SK-N-MC (cell line): ENCODE measurements at regions not wholly inside any gene's neighbourhood (a gene's known extent, or its start where the extent isn't known, plus 50 kb on each side); places are given as distances from the start of the nearest gene placed in this dataset.
"Not testable (repeated sequence)": the region's sequence is repeated elsewhere in the genome, so short reads cannot be mapped to it uniquely, and the experiment has no call there.

ENCODE experiments used
- DNase-seq: peaks from one replicate; pipeline ENCODE4 v3.0.0-alpha.2; 2011; ENCODE audit warnings: low read depth, low spot score
- H3K27ac ChIP-seq: fragments of 200-600 bp; sonication (generic); 2 replicates; pipeline ENCODE4 v1.5.1; 2016; ENCODE audit warnings: mixed run types
- H3K36me3 ChIP-seq: fragments of 200-600 bp; sonication (generic); 2 replicates; pipeline ENCODE4 v1.6.1; 2017; ENCODE audit warnings: antibody characterized with exemption, low read length, mixed read lengths; ENCODE audit not compliant: insufficient read depth
- H3K4me3 ChIP-seq: fragments of 200-600 bp; sonication (generic); 2 replicates; pipeline ENCODE4 v1.5.1; 2016
- H3K9ac ChIP-seq: fragments of 200-600 bp; sonication (generic); 2 replicates; pipeline ENCODE4 v1.8.0; 2017; ENCODE audit warnings: mixed run types, mixed read lengths; ENCODE audit not compliant: insufficient read length
- H3K9me3 ChIP-seq: fragments of 200-600 bp; sonication (generic); 2 replicates; pipeline ENCODE4 v1.6.1; 2017; ENCODE audit warnings: low read depth, mild to moderate bottlenecking, antibody characterized with exemption, low read length, moderate library complexity, mixed read lengths
- EZH2 ChIP-seq: fragments of 200-600 bp; sonication (generic); IDR thresholded peaks from one replicate; pipeline ENCODE4 v1.6.1; 2017; ENCODE audit warnings: antibody characterized with exemption
- FOXP2 ChIP-seq: optimal IDR thresholded peaks from 2 replicates; pipeline ENCODE3; 2011; ENCODE audit warnings: mild to moderate bottlenecking, moderate library complexity; ENCODE audit not compliant: insufficient read depth; ENCODE audit errors: extremely low read length, control extremely low read depth
- POLR2AphosphoS5 ChIP-seq: IDR thresholded peaks from 2 replicates; pipeline ENCODE4 v1.6.1; 2012; ENCODE audit warnings: mild to moderate bottlenecking, low read depth, low read length, borderline replicate concordance

DNA sequence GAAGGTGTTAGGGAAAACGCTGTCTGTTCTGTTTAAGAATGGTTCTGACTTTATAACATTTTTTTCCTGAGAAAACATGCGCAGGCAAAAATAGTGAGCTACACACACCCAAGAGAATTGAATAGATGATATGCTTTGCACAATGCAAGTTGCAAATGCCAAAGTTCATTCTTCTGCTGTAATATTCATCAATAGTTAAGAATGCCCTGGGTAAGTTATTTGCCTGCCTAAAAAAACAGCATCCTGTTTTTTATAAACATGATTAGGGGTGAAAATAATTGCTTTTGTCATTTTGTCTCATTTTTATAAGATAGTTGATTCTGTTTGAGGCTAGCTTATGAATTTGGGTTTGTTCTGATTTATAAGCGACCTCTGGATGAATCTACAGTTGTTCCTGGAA, 99.4 kb downstream of the DTWD1 start:
- TF ChIP-seq FOXP2, result no peak
- TF ChIP-seq EZH2, result no peak
- no peak for TF ChIP-seq POLR2AphosphoS5
- no peak overlapping the region for H3K27ac ChIP-seq
- H3K9ac ChIP-seq, result no peak overlapping the region
- no peaks in the 10 kb centered on the region for H3K36me3 ChIP-seq
- H3K4me3 ChIP-seq, result no peak overlapping the region
- no peaks in the 10 kb centered on the region for H3K9me3 ChIP-seq
- DNase-seq, result no peak

DNA sequence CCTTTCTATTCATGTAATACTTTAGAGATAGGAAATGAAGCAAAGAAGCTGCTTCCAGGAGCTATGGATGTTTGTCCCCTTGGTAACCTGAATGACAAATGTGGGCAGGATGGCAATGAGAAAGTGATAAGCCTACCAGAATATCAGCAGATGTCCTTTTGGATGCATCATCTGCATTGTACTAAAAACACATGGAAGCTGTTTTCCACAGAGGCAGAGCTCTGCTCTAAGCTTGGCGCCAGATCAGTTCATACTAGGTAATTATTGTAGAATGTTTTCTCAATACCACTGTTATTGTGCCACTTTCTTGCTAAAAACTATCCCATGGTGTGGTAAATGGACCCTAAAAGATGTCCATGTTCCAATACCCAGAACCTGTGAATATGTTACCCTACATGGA, 100.2 kb downstream of the DTWD1 start:
- Histone ChIP-seq H3K27ac (no peak overlapping the region), H3K4me3 (no peak overlapping the region), H3K9ac (no peak overlapping the region), H3K36me3 (no peaks in the 10 kb centered on the region), H3K9me3 (no peaks in the 10 kb centered on the region)
- no peak for DNase-seq
- TF ChIP-seq POLR2AphosphoS5 (no peak), FOXP2 (no peak)

DNA sequence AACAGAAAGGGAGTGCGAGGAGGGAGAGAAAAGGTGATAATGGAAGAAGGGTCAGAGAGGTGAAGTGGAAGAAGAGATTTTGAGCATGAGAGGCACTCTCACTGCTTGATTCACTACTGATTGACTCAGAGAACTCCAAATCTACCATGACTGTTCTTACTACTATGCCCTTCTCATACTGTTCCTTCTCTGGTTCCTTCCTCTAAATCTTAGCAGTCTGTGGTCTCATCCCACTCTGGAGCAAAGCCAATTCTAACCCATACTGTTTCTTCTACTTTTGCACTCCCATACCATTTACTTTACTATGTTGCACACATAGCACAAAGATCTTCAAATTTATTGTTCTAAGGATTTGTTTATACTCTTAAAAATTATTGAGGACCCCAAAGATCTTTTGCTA, 100.8 kb downstream of the DTWD1 start:
- no peaks in the 10 kb centered on the region for H3K36me3 ChIP-seq
- TF ChIP-seq EZH2, result no peak
- TF ChIP-seq FOXP2, result no peak
- no peak for TF ChIP-seq POLR2AphosphoS5

DNA sequence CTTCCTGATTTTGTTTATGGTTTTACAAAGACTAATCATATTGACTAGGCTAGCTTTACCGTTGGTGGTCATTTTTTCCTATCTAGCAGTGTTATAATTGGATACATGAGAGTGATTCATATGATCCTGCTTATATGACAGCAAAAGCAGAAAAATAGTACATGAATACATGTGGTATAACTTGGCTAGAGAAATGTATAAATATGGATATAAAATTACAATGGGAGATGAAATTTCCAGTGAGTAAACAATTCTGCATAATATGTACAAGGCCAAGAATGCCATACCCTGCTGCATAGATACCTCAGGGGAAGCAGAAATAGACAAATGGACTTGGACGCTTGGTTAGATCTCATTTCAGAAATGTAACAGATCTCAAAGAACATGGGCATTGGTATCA, 103.1 kb downstream of the DTWD1 start:
- no peak overlapping the region for H3K9ac ChIP-seq
- TF ChIP-seq EZH2 (no peak), POLR2AphosphoS5 (no peak), FOXP2 (no peak)
- H3K9me3 ChIP-seq, result no peaks in the 10 kb centered on the region
- no peak overlapping the region for H3K27ac ChIP-seq
- no peak for DNase-seq
- H3K36me3 ChIP-seq, result no peaks in the 10 kb centered on the region
- H3K4me3 ChIP-seq, result no peak overlapping the region

More for the DNA sequence above, 100.8 kb downstream of the DTWD1 start:
- DNase-seq, result no peak
- Histone ChIP-seq H3K4me3 (no peak overlapping the region), H3K9ac (no peak overlapping the region), H3K27ac (no peak overlapping the region), H3K9me3 (no peaks in the 10 kb centered on the region)

DNA sequence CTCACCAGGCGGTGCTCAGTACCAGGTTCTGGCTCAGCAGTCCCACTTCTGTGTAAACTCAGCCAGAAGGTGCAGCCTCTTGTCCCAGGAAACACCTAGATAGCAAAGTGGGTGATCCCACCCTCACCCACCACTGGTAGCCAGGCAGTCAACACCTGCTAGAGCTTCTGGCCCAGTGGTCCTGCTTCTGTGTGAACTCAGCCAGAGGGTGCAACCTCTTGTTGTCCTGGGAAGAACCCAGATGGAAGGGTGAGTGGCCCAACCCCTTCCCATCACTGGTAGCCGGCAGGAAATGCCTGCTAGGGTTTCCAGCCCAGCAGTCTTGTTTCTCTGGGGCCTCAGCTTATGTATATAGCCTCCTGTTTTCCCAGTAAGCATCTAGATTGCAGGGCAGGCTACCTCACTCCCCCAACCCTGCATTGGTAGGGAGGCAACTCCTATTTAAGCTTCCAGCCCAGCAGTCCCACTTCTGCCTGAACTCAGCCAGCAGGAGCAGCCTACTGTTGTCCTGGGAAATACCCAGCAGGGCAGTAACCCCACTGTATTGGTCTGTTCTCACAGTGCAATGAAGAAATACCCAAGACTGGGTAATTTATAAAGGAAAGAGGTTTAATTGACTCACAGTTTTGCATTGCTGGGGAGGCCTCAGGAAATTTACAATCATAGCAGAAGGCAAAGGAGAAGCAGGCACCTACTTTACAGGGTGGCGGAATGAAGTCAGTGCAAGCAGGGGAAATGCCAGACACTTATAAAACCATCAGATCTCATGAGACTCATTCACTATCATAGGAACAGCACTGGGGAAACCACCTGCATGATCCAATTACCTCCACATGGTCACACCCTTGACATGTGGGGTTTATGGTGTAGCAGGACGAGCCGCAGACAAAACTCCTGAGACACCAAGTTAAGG, 110.6 kb downstream of the DTWD1 start:
- Histone ChIP-seq H3K27ac (no peak overlapping the region), H3K4me3 (no peak overlapping the region), H3K36me3 (no peaks in the 10 kb centered on the region), H3K9me3 (no peaks in the 10 kb centered on the region), H3K9ac (no peak overlapping the region)
- DNase-seq, result no peak
- TF ChIP-seq FOXP2 (no peak), EZH2 (no peak), POLR2AphosphoS5 (no peak)

DNA sequence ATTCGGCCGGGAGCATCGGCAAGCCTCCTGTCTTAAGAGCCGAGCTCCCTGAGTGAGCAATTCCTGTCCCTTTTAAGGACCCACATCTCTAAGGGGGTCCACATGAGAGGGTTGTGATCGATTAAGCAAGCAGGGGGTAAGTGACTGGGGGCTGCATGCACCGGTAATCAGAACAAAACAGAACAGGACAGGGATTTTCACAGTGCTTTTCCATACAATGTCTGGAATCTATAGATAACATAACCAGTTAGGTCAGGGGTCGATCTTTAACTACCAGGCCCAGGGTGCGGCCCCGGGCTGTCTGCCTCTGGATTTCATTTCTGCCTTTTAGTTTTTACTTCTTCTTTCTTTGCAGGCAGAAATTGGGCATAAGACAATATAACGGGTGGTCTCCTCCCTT, 111.3 kb downstream of the DTWD1 start:
- not testable (repeated sequence) for DNase-seq, H3K36me3 ChIP-seq, H3K9me3 ChIP-seq, H3K27ac ChIP-seq, H3K9ac ChIP-seq, H3K4me3 ChIP-seq

DNA sequence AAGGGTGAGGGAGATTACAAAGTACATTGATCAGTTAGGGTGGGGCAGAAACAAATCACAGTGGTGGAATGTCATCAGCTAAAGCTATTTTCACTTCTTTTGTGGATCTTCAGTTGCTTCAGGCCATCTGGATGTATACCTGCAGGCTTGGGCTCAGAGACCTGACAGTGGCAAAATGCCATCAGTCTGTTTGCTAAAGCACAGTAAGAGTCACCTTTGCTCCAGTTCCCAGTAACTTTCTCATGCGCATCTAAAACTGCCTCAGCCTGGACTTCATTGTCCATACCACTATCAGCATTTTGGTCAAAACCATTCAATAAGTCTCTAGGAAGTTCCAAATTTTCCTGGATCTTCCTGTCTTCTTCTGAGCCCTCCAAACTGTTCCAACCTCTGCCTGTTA, 113.2 kb downstream of the DTWD1 start:
- H3K27ac ChIP-seq, DNase-seq, H3K4me3 ChIP-seq: not testable (repeated sequence)

DNA sequence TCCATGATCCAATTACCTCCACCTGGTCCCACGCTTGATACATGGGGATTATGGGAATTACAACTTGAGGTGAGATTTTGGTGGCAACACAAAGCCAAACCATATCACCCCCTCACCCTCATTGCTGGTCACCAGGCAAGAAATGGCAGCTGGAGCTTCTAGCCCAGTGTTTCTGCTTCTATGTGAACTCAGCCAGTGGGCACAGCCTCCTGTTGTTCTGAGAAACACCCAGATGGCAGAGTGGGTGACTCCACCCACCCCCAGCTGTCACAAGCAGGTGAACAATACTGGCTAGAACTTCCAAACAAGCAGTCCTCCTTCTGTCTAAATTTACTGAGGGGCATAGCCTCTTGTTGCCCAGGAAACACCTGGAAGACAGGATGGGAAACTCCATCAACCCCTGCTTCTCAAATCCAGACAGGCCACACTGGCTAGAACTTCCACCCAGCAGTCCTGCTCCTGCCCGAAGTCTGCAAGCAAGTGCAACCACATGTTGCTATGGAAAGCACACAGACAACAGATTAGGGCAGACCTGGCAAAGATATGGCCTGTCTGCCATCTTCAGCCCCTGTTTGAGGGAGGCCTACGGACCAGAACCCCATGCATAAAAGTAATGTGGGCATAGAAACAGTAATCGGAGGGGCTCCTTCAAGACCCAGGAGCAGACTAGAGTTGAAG, 114.1 kb downstream of the DTWD1 start:
- Histone ChIP-seq H3K4me3 (no peak overlapping the region), H3K9me3 (no peaks in the 10 kb centered on the region), H3K27ac (no peak overlapping the region), H3K36me3 (no peaks in the 10 kb centered on the region), H3K9ac (no peak overlapping the region)
- no peak for DNase-seq
- TF ChIP-seq FOXP2 (no peak), EZH2 (no peak), POLR2AphosphoS5 (no peak)

More for the DNA sequence above, 113.2 kb downstream of the DTWD1 start:
- H3K36me3 ChIP-seq, H3K9ac ChIP-seq, H3K9me3 ChIP-seq: not testable (repeated sequence)

DNA sequence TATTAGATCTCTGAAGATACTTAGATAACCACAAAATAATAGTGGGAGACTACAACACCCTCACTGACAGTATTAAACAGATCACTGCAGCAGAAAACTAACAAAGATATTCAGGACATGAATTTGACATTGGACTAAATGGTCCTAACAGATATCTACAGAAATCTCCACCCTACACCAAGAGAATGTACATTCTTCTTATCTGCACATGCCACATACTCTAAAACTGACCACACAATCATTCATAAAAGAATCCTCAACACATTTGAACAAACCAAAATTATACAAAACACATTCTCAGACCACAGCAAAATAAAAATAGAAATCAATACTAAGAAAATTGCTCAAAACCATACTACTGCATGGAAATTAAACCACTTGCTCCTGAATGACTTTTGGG, 116.3 kb downstream of the DTWD1 start:
- H3K4me3 ChIP-seq, result no peak overlapping the region
- H3K27ac ChIP-seq, result no peak overlapping the region
- H3K36me3 ChIP-seq, result no peaks in the 10 kb centered on the region
- H3K9ac ChIP-seq, result no peak overlapping the region
- TF ChIP-seq EZH2 (no peak), FOXP2 (no peak), POLR2AphosphoS5 (no peak)
- H3K9me3 ChIP-seq, result no peaks in the 10 kb centered on the region
- no peak for DNase-seq
